GF-D8 (cell line): ENCODE measurements at regions not wholly inside any gene's neighbourhood (a gene's known extent, or its start where the extent isn't known, plus 50 kb on each side); places are given as distances from the start of the nearest gene placed in this dataset.

Experiments
- DNase-seq: peaks from one replicate; lab custom pipeline; 2025; lab: John Stamatoyannopoulos, UW

GRCh38 chr4:31107362-31107761, 387.2 kb downstream of the PCDH7 start:
- DNase-seq: no peak

GRCh38 chr4:31108762-31109161, 388.6 kb downstream of the PCDH7 start:
- DNase-seq: no peak

- no peak for DNase-seq
Observed at GRCh38 chr4:31111790-31112189, 391.6 kb downstream of the PCDH7 start.

GRCh38 chr4:31114816-31115215, 394.6 kb downstream of the PCDH7 start:
- no peak for DNase-seq

- DNase-seq: no peak
Observed at GRCh38 chr4:31124008-31124585, 403.9 kb downstream of the PCDH7 start.

- no peak for DNase-seq
Observed at GRCh38 chr4:31125061-31125460, 404.9 kb downstream of the PCDH7 start.

GRCh38 chr4:31125496-31125895, 405.3 kb downstream of the PCDH7 start:
- no peak for DNase-seq

GRCh38 chr4:31126881-31127398, 406.8 kb downstream of the PCDH7 start:
- DNase-seq: no peak

GRCh38 chr4:31130930-31131329, 410.8 kb downstream of the PCDH7 start:
- no peak for DNase-seq

GRCh38 chr4:31134720-31135119, 414.6 kb downstream of the PCDH7 start:
- no peak for DNase-seq

GRCh38 chr4:31139767-31140166, 419.6 kb downstream of the PCDH7 start:
- no peak for DNase-seq

- no peak for DNase-seq
Observed at GRCh38 chr4:31141095-31141831, 421.1 kb downstream of the PCDH7 start.

- DNase-seq: no peak
Observed at GRCh38 chr4:31141832-31142142, 421.6 kb downstream of the PCDH7 start.

GRCh38 chr4:31146366-31146765, 426.2 kb downstream of the PCDH7 start:
- no peak for DNase-seq

GRCh38 chr4:31148990-31149389, 428.8 kb downstream of the PCDH7 start:
- no peak for DNase-seq

- no peak for DNase-seq
Observed at GRCh38 chr4:31156221-31156620, 436.1 kb downstream of the PCDH7 start.

- no peak for DNase-seq
Observed at GRCh38 chr4:31160146-31160545, 440.0 kb downstream of the PCDH7 start.

- DNase-seq: no peak
Observed at GRCh38 chr4:31169846-31170245, 449.7 kb downstream of the PCDH7 start.

- DNase-seq: no peak
Observed at GRCh38 chr4:31171362-31171761, 451.2 kb downstream of the PCDH7 start.

GRCh38 chr4:31175242-31175910, 455.2 kb downstream of the PCDH7 start:
- DNase-seq: no peak

- DNase-seq: no peak
Observed at GRCh38 chr4:31183256-31183655, 463.1 kb downstream of the PCDH7 start.

GRCh38 chr4:31185014-31185585, 464.9 kb downstream of the PCDH7 start:
- DNase-seq: no peak

GRCh38 chr4:31187979-31188378, 467.8 kb downstream of the PCDH7 start:
- DNase-seq: no peak
